Adipocyte (in vitro differentiated cells): ENCODE measurements at regions not wholly inside any gene's neighbourhood (a gene's known extent, or its start where the extent isn't known, plus 50 kb on each side); places are given as distances from the start of the nearest gene placed in this dataset.

Experiments
- DNase-seq: peaks from one replicate; pipeline ENCODE4 v3.0.0-alpha.2; 2015; ENCODE audit warnings: low read depth
- H3K27me3 ChIP-seq: replicated peaks from 2 replicates; pipeline ENCODE4 v1.7.0; 2013; ENCODE audit warnings: mild to moderate bottlenecking, low read length, moderate library complexity; ENCODE audit not compliant: control insufficient read depth, insufficient read depth
- H3K36me3 ChIP-seq: 2 replicates; pipeline ENCODE4 v1.7.0; 2013; ENCODE audit warnings: low read length, mild to moderate bottlenecking, moderate library complexity; ENCODE audit not compliant: control insufficient read depth, insufficient read depth, severe bottlenecking
- H3K4me1 ChIP-seq: 2 replicates; pipeline ENCODE4 v1.7.0; 2013; ENCODE audit warnings: mild to moderate bottlenecking, low read length, moderate library complexity; ENCODE audit not compliant: control insufficient read depth, insufficient read depth
- H3K4me3 ChIP-seq: 2 replicates; pipeline ENCODE4 v1.7.0; 2013; ENCODE audit warnings: mild to moderate bottlenecking, low read length, moderate library complexity
- H3K9ac ChIP-seq: 2 replicates; pipeline ENCODE4 v1.7.0; 2013; ENCODE audit warnings: mild to moderate bottlenecking, low read length, moderate library complexity
- H3K9me3 ChIP-seq: 2 replicates; pipeline ENCODE4 v1.7.0; 2013; ENCODE audit warnings: mild to moderate bottlenecking, low read length, moderate library complexity; ENCODE audit not compliant: control insufficient read depth

- Histone ChIP-seq H3K4me1 (no peaks in the 10 kb centered on the region), H3K9me3 (no peaks in the 10 kb centered on the region), H3K27me3 (no peaks in the 10 kb centered on the region), H3K9ac (no peak overlapping the region), H3K4me3 (no peak overlapping the region), H3K36me3 (no peaks in the 10 kb centered on the region)
- no peak for DNase-seq
Measured at GRCh38 chr2:117646099-117646498, 168.4 kb upstream of the DDX18 start.

GRCh38 chr2:117646872-117647271 is 167.6 kb upstream of the DDX18 start:
- Histone ChIP-seq H3K4me1 (no peaks in the 10 kb centered on the region), H3K36me3 (no peaks in the 10 kb centered on the region), H3K4me3 (no peak overlapping the region), H3K9me3 (no peaks in the 10 kb centered on the region), H3K27me3 (no peaks in the 10 kb centered on the region), H3K9ac (no peak overlapping the region)
- DNase-seq = no peak

- Histone ChIP-seq H3K9me3 (no peaks in the 10 kb centered on the region), H3K36me3 (no peaks in the 10 kb centered on the region), H3K4me3 (no peak overlapping the region), H3K9ac (no peak overlapping the region), H3K27me3 (no peaks in the 10 kb centered on the region), H3K4me1 (no peaks in the 10 kb centered on the region)
- no peak for DNase-seq
Measured at GRCh38 chr2:117656546-117656945, 157.9 kb upstream of the DDX18 start.

GRCh38 chr2:117661619-117662018 is 152.9 kb upstream of the DDX18 start:
- Histone ChIP-seq H3K4me3 (no peak overlapping the region), H3K9me3 (no peaks in the 10 kb centered on the region), H3K36me3 (no peaks in the 10 kb centered on the region), H3K9ac (no peak overlapping the region), H3K4me1 (no peaks in the 10 kb centered on the region), H3K27me3 (no peaks in the 10 kb centered on the region)
- DNase-seq = no peak

GRCh38 chr2:117674172-117674571 is 140.3 kb upstream of the DDX18 start:
- no peak for DNase-seq
- no peaks in the 10 kb centered on the region for H3K4me1 ChIP-seq
- peaks cover 3% of the 10 kb centered on the region for H3K9me3 ChIP-seq

GRCh38 chr2:117679952-117680351 is 134.5 kb upstream of the DDX18 start:
- no peaks in the 10 kb centered on the region for H3K36me3 ChIP-seq
- no peaks in the 10 kb centered on the region for H3K27me3 ChIP-seq
- H3K9me3 ChIP-seq = no peaks in the 10 kb centered on the region
- no peak overlapping the region for H3K9ac ChIP-seq
- DNase-seq = no peak
- H3K4me3 ChIP-seq = no peak overlapping the region
- no peaks in the 10 kb centered on the region for H3K4me1 ChIP-seq

More at GRCh38 chr2:117674172-117674571, 140.3 kb upstream of the DDX18 start:
- H3K36me3 ChIP-seq = no peaks in the 10 kb centered on the region
- H3K9ac ChIP-seq = no peak overlapping the region
- no peak overlapping the region for H3K4me3 ChIP-seq
- no peaks in the 10 kb centered on the region for H3K27me3 ChIP-seq

GRCh38 chr2:117684919-117685318 is 129.6 kb upstream of the DDX18 start:
- H3K4me3 ChIP-seq = no peak overlapping the region
- no peak for DNase-seq

GRCh38 chr2:117686699-117687098 is 127.8 kb upstream of the DDX18 start:
- DNase-seq = no peak
- Histone ChIP-seq H3K9ac (no peak overlapping the region), H3K9me3 (no peaks in the 10 kb centered on the region), H3K27me3 (no peaks in the 10 kb centered on the region), H3K4me1 (no peaks in the 10 kb centered on the region), H3K4me3 (no peak overlapping the region), H3K36me3 (no peaks in the 10 kb centered on the region)

More at GRCh38 chr2:117684919-117685318, 129.6 kb upstream of the DDX18 start:
- no peaks in the 10 kb centered on the region for H3K27me3 ChIP-seq
- no peaks in the 10 kb centered on the region for H3K9me3 ChIP-seq
- H3K9ac ChIP-seq = no peak overlapping the region
- H3K4me1 ChIP-seq = no peaks in the 10 kb centered on the region
- no peaks in the 10 kb centered on the region for H3K36me3 ChIP-seq

- Histone ChIP-seq H3K4me1 (no peaks in the 10 kb centered on the region), H3K9me3 (no peaks in the 10 kb centered on the region), H3K36me3 (no peaks in the 10 kb centered on the region), H3K4me3 (no peak overlapping the region), H3K9ac (no peak overlapping the region), H3K27me3 (no peaks in the 10 kb centered on the region)
- no peak for DNase-seq
Measured at GRCh38 chr2:117691595-117691994, 122.9 kb upstream of the DDX18 start.

GRCh38 chr2:117692001-117692763 is 122.3 kb upstream of the DDX18 start:
- H3K36me3 ChIP-seq = no peaks in the 10 kb centered on the region
- H3K4me3 ChIP-seq = no peak overlapping the region
- DNase-seq = no peak
- no peaks in the 10 kb centered on the region for H3K27me3 ChIP-seq
- no peaks in the 10 kb centered on the region for H3K4me1 ChIP-seq
- H3K9me3 ChIP-seq = no peaks in the 10 kb centered on the region
- no peak overlapping the region for H3K9ac ChIP-seq

GRCh38 chr2:117693154-117693553 is 121.3 kb upstream of the DDX18 start:
- Histone ChIP-seq H3K4me3 (no peak overlapping the region), H3K9me3 (no peaks in the 10 kb centered on the region), H3K27me3 (no peaks in the 10 kb centered on the region), H3K36me3 (no peaks in the 10 kb centered on the region), H3K9ac (no peak overlapping the region), H3K4me1 (no peaks in the 10 kb centered on the region)
- no peak for DNase-seq

GRCh38 chr2:117693651-117694050 is 120.8 kb upstream of the DDX18 start:
- DNase-seq = no peak
- Histone ChIP-seq H3K9me3 (no peaks in the 10 kb centered on the region), H3K4me1 (no peaks in the 10 kb centered on the region), H3K4me3 (no peak overlapping the region), H3K9ac (no peak overlapping the region), H3K36me3 (no peaks in the 10 kb centered on the region), H3K27me3 (no peaks in the 10 kb centered on the region)
